CD14-positive monocyte (primary cell): ENCODE measurements at regions not wholly inside any gene's neighbourhood (a gene's known extent, or its start where the extent isn't known, plus 50 kb on each side); places are given as distances from the start of the nearest gene placed in this dataset.

ENCODE experiments used
- DNase-seq, 3 donors: peaks; one replicate each; pipeline ENCODE4 v3.0.0-alpha.2; 2011 to 2022
- H2AFZ ChIP-seq: 2 replicates; pipeline ENCODE4 v1.6.0; 2012; ENCODE audit warnings: mild to moderate bottlenecking, low read depth, low read length, inconsistent platforms; ENCODE audit not compliant: insufficient read depth, poor library complexity, severe bottlenecking
- H3K27ac ChIP-seq, 2 donors: 1 replicate in 1 of 2; 2 replicates in 1 of 2; pipeline ENCODE4 v1.5.1; 2012 to 2013; ENCODE audit warnings: low read length in 2 of 2, control low read depth in 1 of 2, inconsistent platforms in 1 of 2, low read depth in 1 of 2, mild to moderate bottlenecking in 1 of 2
- H3K27me3 ChIP-seq, 2 donors: one replicate each; pipeline versions ENCODE4 v1.6.0 to v1.6.1; 2011 to 2013; ENCODE audit warnings: low read length in 2 of 2; ENCODE audit not compliant: control insufficient read depth in 2 of 2, insufficient read depth in 2 of 2
- H3K36me3 ChIP-seq, 2 donors: replicated peaks in 1 of 2; 1 replicate in 1 of 2; 2 replicates in 1 of 2; pipeline versions ENCODE4 v1.5.1 to v1.6.1; 2012 to 2013; ENCODE audit warnings: low read length in 2 of 2, control low read depth in 1 of 2, inconsistent platforms in 1 of 2, mild to moderate bottlenecking in 1 of 2; ENCODE audit not compliant: insufficient read depth in 2 of 2, control insufficient read depth in 1 of 2
- H3K4me1 ChIP-seq, 2 donors: 1 replicate in 1 of 2; 2 replicates in 1 of 2; pipeline versions ENCODE4 v1.5.1 to v1.6.1; 2012 to 2013; ENCODE audit warnings: low read length in 2 of 2, control low read depth in 1 of 2, inconsistent platforms in 1 of 2, mild to moderate bottlenecking in 1 of 2, moderate library complexity in 1 of 2; ENCODE audit not compliant: insufficient read depth in 2 of 2, control insufficient read depth in 1 of 2
- H3K4me2 ChIP-seq: replicated peaks from 2 replicates; pipeline ENCODE3; 2012; ENCODE audit warnings: low read length, moderate library complexity, mild to moderate bottlenecking; ENCODE audit not compliant: poor library complexity, severe bottlenecking; ENCODE audit errors: extremely low read depth
- H3K4me3 ChIP-seq, 3 experiments: fragments of 200-600 bp in 1 of 3; sonication (generic) in 1 of 3; replicated peaks in 1 of 3; 1 replicate in 2 of 3; 2 replicates in 1 of 3; pipeline ENCODE4 v1.5.1; 2011 to 2013; ENCODE audit warnings: low read length in 3 of 3, mild to moderate bottlenecking in 3 of 3, control low read depth in 2 of 3, low read depth in 2 of 3, inconsistent platforms in 1 of 3, moderate library complexity in 1 of 3
- H3K79me2 ChIP-seq: 2 replicates; pipeline ENCODE4 v1.6.0; 2012; ENCODE audit warnings: mild to moderate bottlenecking, control low read depth, inconsistent platforms, low read length, moderate library complexity; ENCODE audit not compliant: insufficient read depth
- H3K9ac ChIP-seq: 2 replicates; pipeline ENCODE4 v1.6.0; 2017; ENCODE audit warnings: low read length, mild to moderate bottlenecking; ENCODE audit not compliant: insufficient read depth, poor library complexity, severe bottlenecking
- H3K9me3 ChIP-seq, 2 donors: replicated peaks in 1 of 2; 1 replicate in 1 of 2; 2 replicates in 1 of 2; pipeline versions ENCODE4 v1.5.1 to v1.6.1; 2012 to 2013; ENCODE audit warnings: low read length in 2 of 2, control low read depth in 1 of 2; ENCODE audit not compliant: control insufficient read depth in 1 of 2, insufficient read depth in 1 of 2
- H4K20me1 ChIP-seq: 2 replicates; pipeline ENCODE4 v1.6.0; 2012; ENCODE audit warnings: mild to moderate bottlenecking, low read length, control low read depth, moderate library complexity; ENCODE audit not compliant: insufficient read depth
- H3K27ac Mint-ChIP-seq, 7 donors: one replicate each; pipeline ENCODE4 v1.8.0; 2020; ENCODE audit warnings: mild to moderate bottlenecking in 7 of 7, mixed read lengths in 7 of 7, moderate library complexity in 6 of 7, inconsistent platforms in 2 of 7
- H3K27me3 Mint-ChIP-seq, 3 donors: one replicate each; pipeline ENCODE4 v1.8.0; 2021 to 2022; ENCODE audit warnings: low read depth in 3 of 3, mild to moderate bottlenecking in 3 of 3, mixed read lengths in 3 of 3, moderate library complexity in 3 of 3, inconsistent platforms in 1 of 3
- H3K36me3 Mint-ChIP-seq, 2 donors: one replicate each; pipeline ENCODE4 v1.8.0; 2020; ENCODE audit warnings: mixed read lengths in 2 of 2, inconsistent platforms in 1 of 2, mild to moderate bottlenecking in 1 of 2
- H3K4me1 Mint-ChIP-seq: one replicate; pipeline ENCODE4 v1.8.0; 2020; ENCODE audit warnings: mild to moderate bottlenecking, mixed read lengths
- H3K4me3 Mint-ChIP-seq, 2 donors: one replicate each; pipeline ENCODE4 v1.8.0; 2020; ENCODE audit warnings: mild to moderate bottlenecking in 2 of 2, mixed read lengths in 2 of 2, moderate library complexity in 1 of 2
- H3K9me3 Mint-ChIP-seq, 7 donors: one replicate each; pipeline ENCODE4 v1.8.0; 2020 to 2022; ENCODE audit warnings: mixed read lengths in 7 of 7, mild to moderate bottlenecking in 6 of 7, moderate library complexity in 6 of 7, inconsistent platforms in 2 of 7
- WGBS: methylation state at CpG from one replicate; pipeline ENCODE4 v1.1.5; 2013; ENCODE audit warnings: missing lambda C conversion rate; ENCODE audit not compliant: insufficient coverage; 5-methylcytosine and 5-hydroxymethylcytosine counted together
- intact Hi-C, 2 donors: fragments of 100-400 bp; cut with micrococcal nuclease; formaldehyde crosslinking; loops; one replicate each; pipeline versions ENCODE4 v1.15.0 to v1.15.1; 2023
- TF ChIP-seq, protein P1 (sequence below): fragments of 200-600 bp; IDR thresholded peaks from one replicate; pipeline ENCODE4 v1.8.0; 2022; ENCODE audit warnings: antibody characterized with exemption, mild to moderate bottlenecking

DNA sequence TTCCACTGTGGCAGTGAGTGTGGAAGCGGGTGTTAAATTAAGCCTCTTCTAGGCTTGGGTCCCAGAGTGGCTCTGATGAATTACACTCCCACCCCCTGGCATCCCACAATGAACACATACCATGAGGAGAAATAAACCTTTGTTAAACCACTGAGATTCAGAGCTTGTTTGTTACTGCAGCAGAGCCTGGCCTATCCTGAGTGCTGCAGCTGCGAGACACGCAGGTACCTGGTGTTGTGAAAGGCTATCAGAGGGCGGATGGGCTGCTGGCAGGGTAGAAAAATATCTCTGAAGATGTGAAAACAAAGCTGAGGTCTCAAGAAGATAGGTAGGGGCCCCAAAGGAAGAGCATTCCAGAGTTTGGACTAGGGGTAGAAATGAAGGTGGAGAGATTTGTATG is 138.4 kb upstream of the STX18 start:
- Histone ChIP-seq H3K27ac (no peak overlapping the region), H3K27me3 (no peaks in the 10 kb centered on the region), H3K79me2 (no peaks in the 10 kb centered on the region), H3K36me3 (no peaks in the 10 kb centered on the region), H4K20me1 (no peaks in the 10 kb centered on the region), H3K9me3 (no peaks in the 10 kb centered on the region), H3K4me1 (no peaks in the 10 kb centered on the region), H3K4me2 (no peak overlapping the region), H3K9ac (no peak overlapping the region), H2AFZ (no peak overlapping the region), H3K4me3 (no peak overlapping the region)
- intact Hi-C loops: no loop called here
- Mint-ChIP-seq H3K27me3 (no peaks in the 10 kb centered on the region), H3K4me1 (no peaks in the 10 kb centered on the region), H3K9me3 (peaks cover 0 to 4% (median 0%) of the 10 kb centered on the region in 7 donors), H3K4me3 (no peak overlapping the region), H3K36me3 (no peaks in the 10 kb centered on the region), H3K27ac (no peak overlapping the region)
- no peak for DNase-seq
- TF ChIP-seq, protein P1, sequence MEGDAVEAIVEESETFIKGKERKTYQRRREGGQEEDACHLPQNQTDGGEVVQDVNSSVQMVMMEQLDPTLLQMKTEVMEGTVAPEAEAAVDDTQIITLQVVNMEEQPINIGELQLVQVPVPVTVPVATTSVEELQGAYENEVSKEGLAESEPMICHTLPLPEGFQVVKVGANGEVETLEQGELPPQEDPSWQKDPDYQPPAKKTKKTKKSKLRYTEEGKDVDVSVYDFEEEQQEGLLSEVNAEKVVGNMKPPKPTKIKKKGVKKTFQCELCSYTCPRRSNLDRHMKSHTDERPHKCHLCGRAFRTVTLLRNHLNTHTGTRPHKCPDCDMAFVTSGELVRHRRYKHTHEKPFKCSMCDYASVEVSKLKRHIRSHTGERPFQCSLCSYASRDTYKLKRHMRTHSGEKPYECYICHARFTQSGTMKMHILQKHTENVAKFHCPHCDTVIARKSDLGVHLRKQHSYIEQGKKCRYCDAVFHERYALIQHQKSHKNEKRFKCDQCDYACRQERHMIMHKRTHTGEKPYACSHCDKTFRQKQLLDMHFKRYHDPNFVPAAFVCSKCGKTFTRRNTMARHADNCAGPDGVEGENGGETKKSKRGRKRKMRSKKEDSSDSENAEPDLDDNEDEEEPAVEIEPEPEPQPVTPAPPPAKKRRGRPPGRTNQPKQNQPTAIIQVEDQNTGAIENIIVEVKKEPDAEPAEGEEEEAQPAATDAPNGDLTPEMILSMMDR: no peak
- WGBS: 84% methylated on average over 4 of the region's 4 CpGs

DNA sequence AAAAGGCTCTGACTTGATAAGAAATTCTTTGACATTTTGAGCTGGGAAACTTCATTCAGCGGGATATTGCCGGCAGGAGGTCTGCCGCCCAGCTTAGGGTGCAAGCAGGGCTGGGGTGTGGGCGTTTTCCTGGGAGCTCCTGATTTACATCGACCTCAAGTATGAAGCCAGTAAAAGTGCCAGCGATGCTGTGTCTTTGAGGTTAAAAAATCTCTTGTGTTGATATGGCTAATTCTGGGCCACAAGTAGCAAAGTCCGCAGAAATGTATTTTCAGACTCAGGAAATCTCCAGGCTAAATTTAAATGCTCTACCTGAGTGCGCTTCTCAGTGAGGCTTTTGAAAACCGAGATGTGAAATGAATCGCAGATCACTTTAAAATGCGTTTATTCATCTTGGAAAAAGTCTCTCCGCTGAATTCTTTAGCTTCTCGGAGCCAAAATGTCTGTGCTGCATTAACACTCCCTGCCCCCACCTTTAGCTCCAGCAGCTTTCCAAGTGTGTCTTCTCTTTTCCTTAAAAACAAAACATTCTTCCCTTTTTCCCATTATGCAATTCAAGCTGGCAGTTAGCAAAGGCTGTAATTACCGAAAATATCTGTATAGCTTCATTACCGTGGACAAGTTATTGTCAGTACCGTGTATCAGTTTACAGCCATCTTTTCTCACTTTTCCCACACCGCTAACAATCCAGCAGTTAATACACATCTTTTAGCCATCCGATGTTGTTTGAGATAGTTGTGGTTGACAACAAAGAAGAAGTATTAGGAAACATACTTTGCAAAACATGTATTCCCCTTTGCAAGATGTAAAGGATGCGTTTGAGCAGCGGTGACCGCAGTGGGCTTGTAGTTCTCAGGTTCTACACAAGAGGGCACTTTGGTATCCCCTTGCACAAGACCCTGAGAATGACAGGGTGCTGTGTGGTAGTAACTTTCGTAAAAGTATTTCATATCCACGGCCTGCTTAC is 136.0 kb upstream of the STX18 start:
- H3K27me3 ChIP-seq: no peaks in the 10 kb centered on the region
- H3K4me3 Mint-ChIP-seq: no peak overlapping the region
- no peaks in the 10 kb centered on the region for H3K4me1 ChIP-seq
- intact Hi-C loops: no loop called here
- H3K27me3 Mint-ChIP-seq: peaks cover 0 to 2% (median 0%) of the 10 kb centered on the region in 3 donors
- no peaks in the 10 kb centered on the region for H3K36me3 Mint-ChIP-seq
- H3K79me2 ChIP-seq: no peaks in the 10 kb centered on the region
- H3K9me3 ChIP-seq: no peaks in the 10 kb centered on the region
- no peak overlapping the region for H2AFZ ChIP-seq
- no peak for DNase-seq
- no peak overlapping the region for H3K4me2 ChIP-seq
- peaks cover 0 to 4% (median 0%) of the 10 kb centered on the region in 7 donors for H3K9me3 Mint-ChIP-seq
- no peak overlapping the region for H3K27ac ChIP-seq
- H3K27ac Mint-ChIP-seq: peak overlapping the region in 1 of 7 donors; percentile 3
- no peaks in the 10 kb centered on the region for H3K4me1 Mint-ChIP-seq
- no peaks in the 10 kb centered on the region for H4K20me1 ChIP-seq
- no peaks in the 10 kb centered on the region for H3K36me3 ChIP-seq
- no peak overlapping the region for H3K9ac ChIP-seq
- TF ChIP-seq, protein P1: peak; percentile 41
- H3K4me3 ChIP-seq: no peak overlapping the region
- whole genome bisulfite sequencing: 88% methylated on average over 15 of the region's 23 CpGs
